Fibroblast of skin of scalp (primary cell): ENCODE measurements at regions not wholly inside any gene's neighbourhood (a gene's known extent, or its start where the extent isn't known, plus 50 kb on each side); places are given as distances from the start of the nearest gene placed in this dataset.
"Not testable (repeated sequence)": the region's sequence is repeated elsewhere in the genome, so short reads cannot be mapped to it uniquely, and the experiment has no call there.

Experiments
- DNase-seq: peaks from one replicate; pipeline ENCODE4 v3.0.0-alpha.2; 2013

- no peak for DNase-seq
Measured at GRCh38 chr15:67920524-67921240, 80.8 kb upstream of the RNU6-1 start.

GRCh38 chr15:67922106-67922675 is 82.3 kb upstream of the RNU6-1 start:
- no peak for DNase-seq

GRCh38 chr15:67922971-67923945 is 83.4 kb upstream of the RNU6-1 start:
- no peak for DNase-seq

GRCh38 chr15:67924359-67924974 is 84.6 kb upstream of the RNU6-1 start:
- DNase-seq: no peak

GRCh38 chr15:67925182-67925581 is 85.3 kb upstream of the RNU6-1 start:
- no peak for DNase-seq

GRCh38 chr15:67927501-67928168 is 87.8 kb upstream of the RNU6-1 start:
- DNase-seq: peak; percentile 96

- DNase-seq: no peak
Measured at GRCh38 chr15:67928666-67929065, 88.8 kb upstream of the RNU6-1 start.

GRCh38 chr15:67930720-67931119 is 90.9 kb upstream of the RNU6-1 start:
- no peak for DNase-seq

- DNase-seq: no peak
Measured at GRCh38 chr15:67931861-67932260, 92.0 kb upstream of the RNU6-1 start.

- DNase-seq: not testable (repeated sequence)
Measured at GRCh38 chr15:67934126-67934525, 94.3 kb upstream of the RNU6-1 start.

- DNase-seq: no peak
Measured at GRCh38 chr15:67935244-67935643, 95.4 kb upstream of the RNU6-1 start.

GRCh38 chr15:67936258-67936657 is 96.4 kb upstream of the RNU6-1 start:
- no peak for DNase-seq

- no peak for DNase-seq
Measured at GRCh38 chr15:67937153-67937761, 97.4 kb upstream of the RNU6-1 start.

- DNase-seq: not testable (repeated sequence)
Measured at GRCh38 chr15:67939179-67939578, 99.3 kb upstream of the RNU6-1 start.

GRCh38 chr15:67939588-67940323 is 99.9 kb upstream of the RNU6-1 start:
- DNase-seq: not testable (repeated sequence)

- DNase-seq: no peak
Measured at GRCh38 chr15:67940324-67940719, 100.5 kb upstream of the RNU6-1 start.

GRCh38 chr15:67941648-67942310 is 101.9 kb upstream of the RNU6-1 start:
- peak; percentile 41 for DNase-seq

GRCh38 chr15:67943475-67943874 is 103.6 kb upstream of the RNU6-1 start:
- DNase-seq: no peak

GRCh38 chr15:67944010-67944641 is 104.3 kb upstream of the RNU6-1 start:
- peak; percentile 59 for DNase-seq

GRCh38 chr15:67945131-67945530 is 105.3 kb upstream of the RNU6-1 start:
- DNase-seq: no peak
